SK-N-SH (cell line): ENCODE measurements at regions not wholly inside any gene's neighbourhood (a gene's known extent, or its start where the extent isn't known, plus 50 kb on each side); places are given as distances from the start of the nearest gene placed in this dataset.

Experiments used
- CTCF ChIP-seq: fragments of 200-600 bp; sonication (generic); IDR thresholded peaks from 2 replicates; pipeline ENCODE4 v1.6.1; 2017; ENCODE audit warnings: antibody characterized with exemption, mild to moderate bottlenecking, moderate library complexity
- GABPA ChIP-seq: IDR thresholded peaks from 2 replicates; pipeline ENCODE4 v1.4.0; 2012; ENCODE audit warnings: low read depth, mild to moderate bottlenecking
- GATA2 ChIP-seq: sonication (generic); formaldehyde crosslinking; IDR thresholded peaks from 2 replicates; pipeline ENCODE4 v1.5.0; 2020; ENCODE audit warnings: mild to moderate bottlenecking, missing genetic modification reagents
- MXI1 ChIP-seq: IDR thresholded peaks from 2 replicates; pipeline ENCODE4 v1.6.1; 2012; ENCODE audit warnings: mild to moderate bottlenecking, low read depth, low read length, improper control_type of control experiment
- POLR2AphosphoS5 ChIP-seq: IDR thresholded peaks from 2 replicates; pipeline ENCODE4 v1.6.1; 2012; ENCODE audit warnings: low read depth, low read length
- RAD21 ChIP-seq: IDR thresholded peaks from 2 replicates; pipeline ENCODE4 v1.6.1; 2012; ENCODE audit warnings: mild to moderate bottlenecking, low read length
- REST ChIP-seq: IDR thresholded peaks from 2 replicates; pipeline ENCODE4 v1.6.1; 2012; ENCODE audit warnings: mild to moderate bottlenecking, low read depth, low read length, moderate library complexity
- SIN3A ChIP-seq: IDR thresholded peaks from 2 replicates; pipeline ENCODE4 v1.6.1; 2012; ENCODE audit warnings: low read depth, mild to moderate bottlenecking, low read length, moderate library complexity, borderline replicate concordance
- TAF1 ChIP-seq: IDR thresholded peaks from 2 replicates; pipeline ENCODE4 v1.6.1; 2012; ENCODE audit warnings: low read depth, mild to moderate bottlenecking, low read length, moderate library complexity, borderline replicate concordance
- ZBTB33 ChIP-seq: IDR thresholded peaks from 2 replicates; pipeline ENCODE4 v1.4.0; 2012; ENCODE audit warnings: low read depth, borderline replicate concordance

GRCh38 chr7:46848944-46849343 is 733.0 kb downstream of the TNS3 start:
- TF ChIP-seq TAF1: no peak
- no peak for TF ChIP-seq GABPA
- TF ChIP-seq POLR2AphosphoS5: no peak
- TF ChIP-seq SIN3A: no peak
- no peak for TF ChIP-seq ZBTB33
- no peak for TF ChIP-seq GATA2
- no peak for TF ChIP-seq CTCF
- TF ChIP-seq REST: no peak
- no peak for TF ChIP-seq RAD21
- no peak for TF ChIP-seq MXI1
